Renal pelvis (tissue), 1 donor: ENCODE measurements at regions not wholly inside any gene's neighbourhood (a gene's known extent, or its start where the extent isn't known, plus 50 kb on each side); places are given as distances from the start of the nearest gene placed in this dataset.

Experiments used
- DNase-seq: peaks from one replicate; pipeline ENCODE4 v3.0.0-alpha.2; 2013

GRCh38 chr14:53807542-53807941 is 149.1 kb downstream of the BMP4 start:
- DNase-seq, result no peak

- DNase-seq, result no peak
Observed at GRCh38 chr14:53807108-53807507, 149.5 kb downstream of the BMP4 start.

- DNase-seq, result no peak
Observed at GRCh38 chr14:53796734-53797133, 159.9 kb downstream of the BMP4 start.

GRCh38 chr14:53793790-53794505 is 162.7 kb downstream of the BMP4 start:
- peak; percentile 22 for DNase-seq

- no peak for DNase-seq
Observed at GRCh38 chr14:53792909-53793308, 163.7 kb downstream of the BMP4 start.

- DNase-seq, result peak; percentile 28
Observed at GRCh38 chr14:53790731-53791500, 165.7 kb downstream of the BMP4 start.

- DNase-seq, result no peak
Observed at GRCh38 chr14:53788566-53788965, 168.1 kb downstream of the BMP4 start.

- no peak for DNase-seq
Observed at GRCh38 chr14:53786045-53786444, 170.6 kb downstream of the BMP4 start.

- DNase-seq, result no peak
Observed at GRCh38 chr14:53784688-53785087, 171.9 kb downstream of the BMP4 start.

- no peak for DNase-seq
Observed at GRCh38 chr14:53783256-53783655, 173.4 kb downstream of the BMP4 start.

- no peak for DNase-seq
Observed at GRCh38 chr14:53780051-53780555, 176.5 kb downstream of the BMP4 start.

- no peak for DNase-seq
Observed at GRCh38 chr14:53779301-53779700, 177.3 kb downstream of the BMP4 start.

- no peak for DNase-seq
Observed at GRCh38 chr14:53778263-53778662, 178.4 kb downstream of the BMP4 start.

GRCh38 chr14:53772936-53773335 is 183.7 kb downstream of the BMP4 start:
- no peak for DNase-seq

- no peak for DNase-seq
Observed at GRCh38 chr14:53767566-53767965, 189.1 kb downstream of the BMP4 start.

GRCh38 chr14:53766601-53767000 is 190.0 kb downstream of the BMP4 start:
- no peak for DNase-seq

- no peak for DNase-seq
Observed at GRCh38 chr14:53766106-53766505, 190.5 kb downstream of the BMP4 start.

- DNase-seq, result no peak
Observed at GRCh38 chr14:53764846-53765245, 191.8 kb downstream of the BMP4 start.

GRCh38 chr14:53758141-53758540 is 198.5 kb downstream of the BMP4 start:
- DNase-seq, result no peak

GRCh38 chr14:53757732-53758131 is 198.9 kb downstream of the BMP4 start:
- no peak for DNase-seq

GRCh38 chr14:53751650-53752049 is 205.0 kb downstream of the BMP4 start:
- no peak for DNase-seq

GRCh38 chr14:53748691-53749090 is 207.9 kb downstream of the BMP4 start:
- DNase-seq, result peak; percentile 31

- no peak for DNase-seq
Observed at GRCh38 chr14:53744857-53745256, 211.8 kb downstream of the BMP4 start.
